ENCODE measurements at regions not wholly inside any gene's neighbourhood (a gene's known extent, or its start where the extent isn't known, plus 50 kb on each side); places are given as distances from the start of the nearest gene placed in this dataset.

DNA sequence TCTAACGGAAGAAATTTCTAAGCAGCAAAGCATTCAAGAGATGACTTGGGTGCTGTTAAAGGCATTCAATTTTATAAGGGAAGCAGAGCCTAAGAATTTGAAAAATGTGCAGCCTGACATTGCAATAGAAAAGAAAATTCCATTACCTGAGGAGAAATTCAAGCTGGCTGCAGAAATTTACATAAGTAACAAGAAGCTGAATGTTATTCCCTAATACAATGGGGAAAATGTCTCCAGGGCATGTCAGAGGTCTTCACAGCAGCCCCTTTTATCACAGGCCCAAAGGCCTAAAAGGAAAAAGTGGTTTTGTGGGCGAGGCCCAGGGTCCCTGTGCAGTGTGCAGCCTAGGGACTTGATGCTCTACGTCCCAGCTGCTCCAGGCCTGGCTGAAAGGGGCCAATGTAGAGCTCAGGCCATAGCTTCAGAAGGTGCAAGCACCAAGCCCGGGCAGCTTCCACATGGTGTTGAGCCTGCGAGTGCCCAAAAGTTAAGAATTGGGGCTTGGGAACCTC is 306.7 kb downstream of the RDH14 start:
- no peak for DNase-seq (ENCODE audit: low read depth)

DNA sequence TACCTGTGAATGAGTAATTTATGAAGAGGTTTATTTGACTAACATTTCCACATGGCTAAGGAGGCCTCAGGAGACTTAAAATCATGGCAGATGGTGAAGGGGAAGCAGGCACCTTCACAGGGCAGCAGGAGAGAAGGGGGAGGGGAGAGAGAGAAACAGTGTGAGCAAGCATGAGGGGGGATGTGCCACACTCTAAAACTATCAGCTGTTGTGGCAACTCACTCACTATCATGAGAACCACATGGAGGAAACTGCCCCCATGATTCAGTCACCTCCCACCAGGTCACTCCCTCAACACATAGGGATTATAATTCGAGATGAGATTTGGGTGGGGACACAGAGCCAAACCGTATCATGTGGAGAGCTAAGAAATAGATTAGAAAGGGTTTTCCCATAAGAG is 309.0 kb downstream of the RDH14 start:
- no peak for DNase-seq (ENCODE audit: low read depth)

DNA sequence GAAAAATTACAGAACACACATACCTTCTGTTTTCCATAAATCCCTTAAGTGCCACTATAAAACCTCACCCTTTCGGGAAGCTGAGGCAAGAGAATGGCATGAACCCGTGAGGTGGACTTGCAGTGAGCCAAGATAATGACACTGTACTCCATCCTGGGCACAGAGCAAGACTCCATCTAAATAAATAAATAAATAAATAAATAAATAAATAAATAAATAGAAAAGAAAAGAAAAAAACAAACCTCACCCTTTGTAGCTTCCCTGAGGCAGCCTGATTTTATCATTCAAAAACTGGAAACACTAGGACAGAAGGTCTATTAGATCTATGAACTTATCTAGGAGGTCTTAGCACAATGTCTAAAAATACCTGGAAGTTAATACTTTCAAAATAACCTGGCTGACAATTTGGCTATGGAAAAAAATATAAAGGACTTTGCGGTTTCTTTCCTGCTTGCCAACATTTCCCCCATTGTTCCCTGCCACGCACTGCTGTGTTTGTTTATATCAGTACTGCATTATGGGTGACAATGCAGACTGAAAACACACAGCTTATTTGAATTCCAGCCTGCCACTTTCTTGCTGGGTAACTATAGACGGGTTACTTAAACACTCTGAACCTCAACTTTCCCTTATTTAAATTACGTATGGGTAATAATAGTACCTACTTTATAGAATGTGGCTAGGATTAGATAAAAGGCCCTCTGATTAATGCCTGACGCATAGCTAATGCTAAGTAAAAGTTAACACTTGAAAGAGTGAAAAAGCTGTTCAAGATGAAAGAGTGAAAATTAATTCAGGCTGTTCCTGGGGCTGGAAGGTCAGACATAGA is 313.0 kb downstream of the RDH14 start:
- DNase-seq (ENCODE audit: low read depth): no peak

DNA sequence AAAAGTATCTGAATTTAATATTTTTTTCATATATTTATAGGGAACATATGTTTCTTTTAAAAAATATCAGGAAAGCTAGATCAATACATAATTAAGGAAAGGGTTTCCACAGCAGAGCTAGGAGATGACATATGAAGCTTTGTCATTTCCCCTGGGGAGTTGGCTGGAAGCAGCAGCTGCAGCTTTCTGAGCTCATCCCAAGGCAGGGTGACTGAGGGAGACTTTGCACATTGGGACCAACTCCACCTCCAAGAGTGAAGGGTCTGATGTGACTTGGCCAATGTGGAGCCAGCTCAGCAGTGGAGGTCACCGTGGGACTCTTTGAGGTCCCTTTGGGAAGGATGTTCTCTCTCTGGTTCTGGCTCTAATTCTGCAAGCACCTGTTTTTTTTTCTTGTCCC is 315.1 kb downstream of the RDH14 start:
- no peak for DNase-seq (ENCODE audit: low read depth)

DNA sequence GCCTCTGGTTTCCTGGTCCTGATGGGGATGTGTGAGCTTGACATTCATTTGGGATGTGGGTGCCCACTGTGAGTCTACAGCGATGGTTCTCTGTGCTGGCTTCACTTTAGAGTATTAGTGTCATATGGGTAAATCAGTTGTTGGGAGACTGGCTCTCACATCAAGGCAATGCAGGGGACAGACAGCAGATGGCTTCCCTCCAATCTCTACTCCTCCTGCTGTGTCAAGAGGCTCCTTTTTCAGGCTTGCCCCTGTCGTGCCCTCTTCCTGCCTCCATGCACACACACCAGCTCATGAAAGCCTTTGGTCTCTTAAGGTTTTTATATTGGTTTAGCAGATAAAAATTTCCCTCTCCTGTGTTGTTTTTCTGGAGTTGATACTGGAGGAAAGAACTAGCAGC is 315.6 kb downstream of the RDH14 start:
- no peak for DNase-seq (ENCODE audit: low read depth)

DNA sequence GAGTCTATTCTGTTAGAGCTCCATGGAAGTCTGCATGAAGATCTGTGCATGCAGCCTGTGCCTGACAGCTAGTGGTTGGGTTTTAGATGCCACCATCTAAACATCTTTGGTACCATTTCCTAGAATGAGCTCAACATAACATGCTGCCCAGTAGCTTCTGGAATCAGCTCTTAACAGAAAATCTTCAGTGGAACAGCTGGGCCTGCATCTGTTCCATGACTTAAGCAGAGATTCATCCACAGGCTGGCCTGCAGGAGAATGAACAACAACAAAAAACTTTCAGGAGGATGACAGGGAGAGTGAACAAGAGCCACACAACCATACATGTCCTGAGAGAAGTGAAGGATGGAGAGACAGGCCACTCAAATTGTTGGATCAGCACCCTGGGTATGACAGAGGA is 316.6 kb downstream of the RDH14 start:
- no peak for DNase-seq (ENCODE audit: low read depth)

DNA sequence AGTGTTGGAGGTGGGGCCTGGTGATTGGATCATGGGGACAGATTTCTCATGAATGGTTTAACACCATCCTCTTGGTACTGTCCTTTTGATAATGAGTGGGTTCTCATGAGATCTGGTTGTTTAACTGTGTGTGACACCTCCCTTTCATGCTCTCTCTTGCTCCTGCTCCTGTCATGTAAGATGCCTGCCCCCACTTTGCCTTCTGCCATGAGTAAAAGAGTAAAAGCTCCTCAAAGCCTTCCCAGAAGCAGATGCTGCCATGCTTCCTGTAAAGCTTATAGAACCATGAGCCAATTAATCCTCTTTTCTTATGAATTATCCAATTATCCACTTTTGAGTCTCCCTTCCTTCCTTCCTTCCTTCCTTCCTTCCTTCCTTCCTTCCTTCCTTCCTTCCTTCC is 317.7 kb downstream of the RDH14 start:
- DNase-seq (ENCODE audit: low read depth): no peak

DNA sequence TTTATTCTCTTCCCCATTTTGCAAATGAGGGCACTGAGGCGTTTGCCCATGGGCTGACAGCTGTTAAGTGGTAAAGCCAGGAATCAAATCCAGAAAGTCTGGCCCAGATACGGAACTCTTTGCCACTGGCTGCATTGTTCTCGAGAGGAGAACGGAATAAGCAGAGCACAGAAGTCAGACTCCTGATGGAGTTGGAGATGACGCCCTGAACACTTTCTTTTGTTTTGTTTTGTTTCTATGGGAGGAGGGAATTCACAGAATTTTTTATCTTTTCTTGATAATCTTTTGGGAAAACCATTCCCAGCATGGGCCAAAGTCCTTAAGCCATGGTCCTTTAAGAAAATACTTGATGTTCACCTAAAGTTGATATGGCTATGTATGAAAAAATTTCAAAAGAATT is 322.2 kb downstream of the RDH14 start:
- DNase-seq (ENCODE audit: low read depth): no peak

DNA sequence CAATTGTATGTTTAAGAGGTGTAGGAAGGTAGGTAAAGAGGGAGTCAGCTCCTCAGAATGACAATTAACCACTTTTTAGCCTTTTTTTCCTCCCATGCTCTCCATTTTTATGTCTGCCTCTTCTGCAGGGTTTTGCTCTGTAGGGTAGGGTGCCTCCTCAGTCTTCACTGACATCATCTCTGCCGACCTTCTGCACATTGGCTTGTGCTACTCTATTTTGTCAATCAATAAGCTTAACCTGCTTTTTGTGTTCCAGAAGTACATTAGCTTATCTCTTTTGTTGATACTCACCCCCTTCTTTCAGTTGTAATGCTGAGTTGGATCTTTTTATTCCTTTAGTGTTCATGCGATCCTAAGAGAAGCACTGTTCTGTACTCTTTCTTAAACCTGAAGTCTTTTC is 323.2 kb downstream of the RDH14 start:
- DNase-seq (ENCODE audit: low read depth): no peak

DNA sequence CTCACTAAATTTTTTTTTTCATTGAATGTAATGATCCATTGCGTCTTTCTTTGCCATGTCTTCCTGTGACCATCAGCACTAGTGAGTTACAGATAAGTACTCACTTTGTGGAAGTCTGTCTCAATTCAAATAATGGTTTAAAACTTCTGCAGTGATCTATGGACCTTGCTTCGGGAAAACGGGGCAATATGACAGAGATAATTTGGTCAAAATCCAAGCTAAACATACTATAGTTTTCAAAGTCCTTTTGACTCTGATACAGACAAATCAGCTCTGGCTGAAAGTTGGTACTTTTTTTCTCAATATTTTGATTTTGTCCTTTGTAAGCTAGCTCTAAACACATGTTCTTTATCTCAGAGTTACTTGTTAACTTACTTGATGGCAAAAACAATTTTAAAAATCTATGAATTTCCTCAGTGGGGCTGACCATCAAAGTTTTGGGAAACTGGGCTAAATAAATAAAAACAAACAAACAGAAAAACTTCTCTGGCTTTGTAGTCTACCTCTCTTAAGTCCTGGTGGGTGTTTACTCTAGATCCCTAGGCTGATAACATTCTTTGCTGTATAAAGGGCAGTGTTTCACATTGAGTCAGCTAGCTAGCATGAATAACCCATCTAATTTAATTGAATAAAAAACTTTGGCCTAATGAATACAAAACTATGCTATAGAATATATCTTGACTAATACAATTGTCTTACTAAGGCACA is 327.6 kb downstream of the RDH14 start:
- DNase-seq (ENCODE audit: low read depth): no peak

DNA sequence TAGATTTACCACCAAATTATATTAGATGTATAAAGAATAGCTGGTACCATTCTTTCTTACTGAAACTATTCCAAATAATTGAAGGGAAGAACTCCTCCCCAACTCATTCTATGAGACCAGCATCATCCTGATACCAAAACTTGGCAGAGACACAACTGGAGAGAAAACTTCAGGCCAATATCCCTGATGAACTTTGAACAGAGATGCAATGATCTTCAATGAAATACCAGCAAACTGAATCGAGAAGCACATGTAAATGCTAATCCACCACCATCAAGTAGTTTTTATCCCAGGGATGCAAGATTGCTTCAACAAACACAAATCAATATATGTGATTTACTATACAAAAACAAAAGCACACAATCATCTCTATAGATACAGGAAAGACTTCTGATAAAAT is 329.8 kb downstream of the RDH14 start:
- no peak for DNase-seq (ENCODE audit: low read depth)

DNA sequence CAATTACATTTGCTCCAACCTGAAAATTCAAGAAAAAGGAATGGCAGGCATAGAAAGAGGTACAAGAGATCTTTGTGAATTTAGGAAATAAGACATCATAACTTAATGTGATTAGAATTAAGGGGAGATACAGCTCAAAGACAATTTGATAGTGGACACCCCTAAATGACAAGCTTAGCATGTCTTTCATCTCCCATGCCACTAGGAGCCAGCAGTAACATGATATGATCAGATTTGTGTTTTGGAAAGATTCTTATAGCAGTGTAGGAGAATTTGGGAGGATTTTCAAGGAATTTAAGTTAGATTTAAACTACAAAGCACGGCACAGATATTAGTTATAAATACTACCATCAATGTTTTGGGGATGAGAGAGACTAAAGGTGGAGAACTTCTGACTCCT is 340.8 kb downstream of the RDH14 start:
- no peak for DNase-seq (ENCODE audit: low read depth)

DNA sequence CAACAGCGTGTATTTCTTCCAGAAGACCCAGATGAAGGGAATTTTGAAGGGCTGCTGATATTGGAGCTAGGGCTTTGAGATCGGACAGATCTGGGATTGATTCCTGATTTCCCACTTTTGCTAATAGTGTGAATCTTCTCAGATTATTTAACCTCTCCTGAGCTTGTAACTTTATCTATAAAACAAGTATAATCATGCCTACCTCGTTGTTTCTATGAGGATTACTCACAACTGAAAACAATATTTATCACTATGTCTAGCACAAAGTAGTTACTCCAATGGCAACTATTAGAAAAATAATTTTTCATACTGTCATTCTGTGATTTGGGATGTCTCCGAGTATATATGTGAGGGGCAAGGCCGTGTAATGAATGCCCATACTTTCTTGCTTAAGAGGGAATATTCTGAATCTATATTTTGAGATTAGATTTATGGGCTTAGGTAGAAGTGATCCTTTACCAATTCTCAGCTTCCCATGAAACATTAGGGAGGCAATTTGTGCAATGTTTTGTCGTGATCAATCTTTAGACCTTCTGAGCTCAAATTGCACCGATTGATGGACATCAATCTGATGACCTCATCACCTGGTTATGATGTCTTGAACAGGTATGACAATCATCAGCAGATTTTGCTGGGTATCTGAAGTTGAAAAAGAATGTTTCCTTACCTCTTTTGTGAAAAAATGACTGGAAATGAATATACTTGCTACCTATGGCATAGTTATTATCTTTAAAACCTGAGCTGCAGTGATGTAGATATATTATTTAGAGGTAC is 339.9 kb downstream of the KCNS3 start:
- no peak for DNase-seq (ENCODE audit: low read depth)

DNA sequence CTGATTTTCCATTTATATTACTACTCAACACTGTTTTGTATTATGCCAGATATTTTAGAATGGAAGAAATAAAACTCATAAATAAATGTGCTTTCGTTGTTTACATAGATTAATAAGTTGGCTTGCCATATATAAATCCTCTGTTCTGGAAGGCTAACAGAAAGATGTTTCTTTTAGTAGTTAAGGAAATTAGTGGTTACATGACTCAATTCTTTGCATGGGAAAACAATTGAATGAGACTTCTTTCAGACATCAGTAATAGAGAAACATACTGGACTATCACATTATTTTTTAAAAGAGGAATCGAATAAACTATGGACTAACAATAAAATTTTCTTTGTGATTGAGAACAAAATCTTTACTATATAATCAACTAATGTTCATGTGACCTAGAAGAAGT is 336.5 kb downstream of the KCNS3 start:
- DNase-seq (ENCODE audit: low read depth): no peak

DNA sequence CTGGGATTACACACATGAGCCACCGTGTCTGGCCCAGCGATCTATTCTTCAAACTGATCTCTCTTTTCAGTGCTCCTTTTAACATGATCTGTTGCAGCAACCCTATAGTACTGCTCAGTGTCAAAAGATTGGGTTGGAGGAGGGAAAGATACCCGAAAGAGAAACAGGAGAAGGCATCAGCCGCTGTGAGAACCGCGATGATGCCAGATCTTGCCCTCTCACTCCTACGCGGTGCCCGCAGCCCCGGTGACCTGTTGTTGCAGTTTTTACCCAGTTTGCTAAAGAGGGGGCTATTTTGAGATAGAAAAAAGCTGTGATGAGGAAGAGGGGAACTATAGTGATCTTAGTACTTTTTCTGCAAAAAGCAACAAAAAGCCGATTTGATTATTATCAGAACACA is 335.5 kb downstream of the KCNS3 start:
- no peak for DNase-seq (ENCODE audit: low read depth)

DNA sequence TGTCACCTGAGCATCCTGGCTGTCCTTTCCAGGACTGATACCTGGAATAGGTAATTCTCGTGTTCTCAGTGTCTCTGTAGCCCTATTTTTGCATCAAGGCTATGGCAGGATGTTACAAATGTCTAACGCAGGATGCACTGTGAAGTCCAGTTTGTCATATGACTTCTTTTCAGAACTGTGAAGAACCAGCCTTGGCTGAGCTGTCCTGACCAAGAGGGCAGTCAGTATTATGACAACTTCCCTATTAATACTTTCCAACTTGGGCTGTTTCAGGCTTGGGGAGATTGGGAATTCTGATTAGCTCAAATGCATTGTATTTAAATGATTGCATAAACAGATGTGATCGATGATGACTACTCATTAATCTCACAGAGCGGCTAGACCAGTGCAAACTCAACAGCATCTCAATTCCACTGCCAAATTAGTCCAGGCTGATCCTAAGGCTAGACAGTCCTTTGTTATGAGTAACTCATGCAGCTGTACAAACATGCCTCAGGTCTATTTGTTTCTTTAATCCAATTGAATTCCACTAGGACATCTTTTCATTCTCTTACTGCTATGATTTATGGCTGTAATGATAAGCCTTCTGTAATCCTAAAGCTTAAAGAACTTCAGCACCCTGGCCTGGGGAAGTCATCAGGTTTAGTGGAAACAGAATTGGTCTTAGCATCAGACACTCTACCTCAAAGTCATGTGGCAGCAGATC is 331.6 kb downstream of the KCNS3 start:
- DNase-seq (ENCODE audit: low read depth): no peak

DNA sequence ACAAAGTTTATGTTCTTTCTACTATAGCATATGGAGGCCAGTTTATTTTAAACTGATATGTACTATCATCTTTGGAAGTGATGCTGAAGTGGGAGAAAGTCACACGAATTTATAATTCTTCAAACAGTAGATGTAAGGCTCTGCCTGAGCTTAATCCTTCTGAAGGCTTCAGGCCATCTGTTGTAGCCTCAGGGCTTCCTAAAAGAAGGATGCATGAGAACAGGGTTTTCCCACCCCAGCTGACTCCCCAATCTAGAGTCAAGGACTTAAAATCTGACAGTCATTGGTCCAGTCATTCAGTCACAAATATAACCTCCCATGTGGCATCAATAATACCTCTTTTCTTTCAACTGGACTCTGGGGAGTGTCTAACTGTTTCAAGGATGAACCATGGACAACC is 330.5 kb downstream of the KCNS3 start:
- no peak for DNase-seq (ENCODE audit: low read depth)

DNA sequence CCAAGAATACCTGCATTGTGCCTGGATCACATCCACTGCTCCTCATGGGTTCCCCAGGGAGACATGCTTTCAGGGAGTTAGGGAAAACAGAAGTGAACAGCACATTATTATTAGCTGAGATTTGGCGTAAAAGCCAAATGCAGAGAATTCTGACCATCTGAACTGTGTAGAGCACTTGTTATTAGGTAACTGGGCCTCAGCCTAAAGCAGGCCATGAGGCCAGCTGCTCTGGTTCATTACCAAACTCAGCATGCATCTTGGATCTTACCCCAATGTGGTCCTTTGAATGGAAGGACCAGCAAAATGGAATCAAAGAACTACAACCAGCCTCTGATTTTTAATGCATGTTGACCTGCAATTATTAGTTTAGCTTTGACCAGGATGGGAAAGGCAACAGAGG is 322.3 kb downstream of the KCNS3 start:
- no peak for DNase-seq (ENCODE audit: low read depth)

DNA sequence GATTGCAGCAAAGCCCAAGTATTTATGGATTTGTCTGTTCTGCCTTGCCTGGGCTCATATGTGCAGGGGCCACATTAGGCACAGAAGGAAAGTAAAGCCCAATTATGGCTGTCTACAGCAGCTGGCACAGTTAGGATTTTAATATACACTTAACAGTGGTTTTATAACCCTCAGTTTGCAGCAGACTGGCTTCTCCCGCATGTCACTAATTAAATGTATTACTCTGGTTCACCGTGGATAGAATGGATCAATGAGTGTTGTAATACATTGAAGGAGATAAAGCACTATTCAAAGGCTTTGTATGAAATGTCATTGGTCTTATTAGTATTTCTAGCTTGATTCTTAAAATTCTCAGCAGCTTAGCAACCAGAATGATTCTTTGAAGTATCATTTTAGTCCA is 320.2 kb downstream of the KCNS3 start:
- DNase-seq (ENCODE audit: low read depth): no peak

DNA sequence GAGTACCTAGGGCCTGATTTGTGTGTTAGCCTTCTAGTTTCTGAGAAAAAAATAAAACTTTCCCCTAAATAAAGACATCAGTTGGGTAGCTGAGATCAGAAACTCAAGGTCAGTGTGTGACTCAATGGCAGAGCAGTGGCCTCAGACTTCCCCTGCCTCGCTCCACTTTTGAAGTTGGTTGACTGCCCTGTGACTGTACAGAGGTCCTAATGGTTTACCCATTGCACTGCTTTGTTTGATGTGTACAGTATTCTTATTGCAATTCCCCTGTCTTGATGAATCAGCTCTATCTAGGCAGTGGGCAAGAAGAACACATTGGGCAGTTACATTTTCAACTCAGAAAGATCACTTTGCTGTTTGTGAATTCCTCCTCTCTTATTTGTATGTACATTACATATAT is 315.7 kb downstream of the KCNS3 start:
- DNase-seq (ENCODE audit: low read depth): no peak

DNA sequence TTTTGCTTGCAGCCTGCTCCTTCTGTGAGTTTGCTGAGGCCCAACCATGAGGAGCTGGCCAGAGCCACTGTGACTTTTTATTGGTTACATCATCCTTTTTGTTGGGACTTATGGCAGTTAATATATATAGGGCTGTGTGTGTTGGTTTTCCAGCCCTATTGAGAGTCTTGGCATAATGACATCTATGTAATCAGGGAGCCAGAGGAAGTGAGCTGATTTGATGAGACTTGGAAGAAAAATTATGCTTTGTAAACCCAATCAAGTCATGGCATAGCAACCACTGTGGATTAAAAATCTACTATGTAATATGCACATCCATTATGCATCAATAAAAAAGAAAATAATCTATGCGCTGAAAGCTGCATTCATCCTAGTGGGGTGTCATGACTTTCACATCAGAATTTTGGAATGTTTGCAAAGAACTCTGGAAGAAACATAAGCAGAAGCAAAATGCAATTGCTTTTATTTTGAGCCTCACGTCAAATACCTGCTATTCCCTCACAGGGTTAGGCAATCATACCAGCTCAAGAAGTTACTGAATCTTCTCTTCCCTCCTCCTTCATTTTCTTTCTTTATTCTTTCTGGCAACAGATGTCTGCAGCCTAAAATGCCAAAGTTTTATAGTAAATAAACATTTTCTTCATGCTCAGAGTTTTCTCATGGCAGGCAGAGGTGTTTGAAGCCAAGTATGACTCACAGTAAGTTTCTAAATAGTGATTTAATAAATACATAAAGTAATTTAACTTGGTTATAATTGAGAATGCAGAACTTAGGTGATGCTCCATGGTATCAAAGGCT is 308.5 kb downstream of the KCNS3 start:
- DNase-seq (ENCODE audit: low read depth): no peak
